Hindlimb muscle (tissue), 1 donor: ENCODE measurements at regions not wholly inside any gene's neighbourhood (a gene's known extent, or its start where the extent isn't known, plus 50 kb on each side); places are given as distances from the start of the nearest gene placed in this dataset.

Experiments
- DNase-seq: peaks from one replicate; pipeline ENCODE4 v3.0.0-alpha.2; 2013

GRCh38 chr5:117475919-117476318 lies 901.3 kb upstream of the SEMA6A start:
- DNase-seq = no peak

GRCh38 chr5:117473165-117473564 lies 898.5 kb upstream of the SEMA6A start:
- no peak for DNase-seq

GRCh38 chr5:117463881-117464570 lies 889.4 kb upstream of the SEMA6A start:
- no peak for DNase-seq

GRCh38 chr5:117461966-117462365 lies 887.3 kb upstream of the SEMA6A start:
- no peak for DNase-seq

GRCh38 chr5:117461403-117461802 lies 886.8 kb upstream of the SEMA6A start:
- DNase-seq = no peak

GRCh38 chr5:117457656-117458055 lies 883.0 kb upstream of the SEMA6A start:
- DNase-seq = no peak

GRCh38 chr5:117456866-117457470 lies 882.3 kb upstream of the SEMA6A start:
- DNase-seq = peak; percentile 38

GRCh38 chr5:117455236-117456233 lies 880.9 kb upstream of the SEMA6A start:
- no peak for DNase-seq

GRCh38 chr5:117454716-117455212 lies 880.1 kb upstream of the SEMA6A start:
- no peak for DNase-seq

- no peak for DNase-seq
These were observed 862.2 kb upstream of the SEMA6A start for GRCh38 chr5:117436846-117437245.

- DNase-seq = no peak
These were observed 860.6 kb upstream of the SEMA6A start for GRCh38 chr5:117435203-117435602.

GRCh38 chr5:117434254-117434653 lies 859.6 kb upstream of the SEMA6A start:
- DNase-seq = no peak

- DNase-seq = no peak
These were observed 859.2 kb upstream of the SEMA6A start for GRCh38 chr5:117433818-117434217.

- DNase-seq = no peak
These were observed 856.5 kb upstream of the SEMA6A start for GRCh38 chr5:117431091-117431490.

- no peak for DNase-seq
These were observed 850.5 kb upstream of the SEMA6A start for GRCh38 chr5:117425163-117425562.

- no peak for DNase-seq
These were observed 849.9 kb upstream of the SEMA6A start for GRCh38 chr5:117424559-117424958.

- no peak for DNase-seq
These were observed 842.9 kb upstream of the SEMA6A start for GRCh38 chr5:117417501-117417900.

GRCh38 chr5:117414926-117415325 lies 840.3 kb upstream of the SEMA6A start:
- DNase-seq = no peak

GRCh38 chr5:117411701-117412100 lies 837.1 kb upstream of the SEMA6A start:
- DNase-seq = no peak

GRCh38 chr5:117405197-117405596 lies 830.6 kb upstream of the SEMA6A start:
- DNase-seq = no peak

- DNase-seq = no peak
These were observed 820.0 kb upstream of the SEMA6A start for GRCh38 chr5:117394506-117395157.

GRCh38 chr5:117393125-117393524 lies 818.5 kb upstream of the SEMA6A start:
- no peak for DNase-seq

- DNase-seq = no peak
These were observed 805.7 kb upstream of the SEMA6A start for GRCh38 chr5:117380316-117380715.
